Naive thymus-derived CD4-positive, alpha-beta T cell (primary cell): ENCODE measurements at regions not wholly inside any gene's neighbourhood (a gene's known extent, or its start where the extent isn't known, plus 50 kb on each side); places are given as distances from the start of the nearest gene placed in this dataset.
"Not testable (repeated sequence)": the region's sequence is repeated elsewhere in the genome, so short reads cannot be mapped to it uniquely, and the experiment has no call there.

ENCODE experiments used
- ATAC-seq: fragments of 150-1000 bp; cut with Tn5 transposase; 2 replicates; pipeline ENCODE4 v1.10.0; 2021; ENCODE audit warnings: mild to moderate bottlenecking, moderate library complexity
- CTCF ChIA-PET: fragments of 350-600 bp; sonication (Branson Sonifier 250); formaldehyde crosslinking; loops from one replicate; lab custom pipeline; 2021; ENCODE audit warnings: antibody characterized with exemption; lab: Charles Lee
- POLR2A ChIA-PET: fragments of 350-600 bp; sonication (Branson Sonifier 250); formaldehyde crosslinking; loops from one replicate; lab custom pipeline; 2021; ENCODE audit warnings: antibody characterized with exemption, inconsistent platforms; lab: Charles Lee
- DNase-seq, 9 donors: peaks; one replicate each; pipeline versions ENCODE4 v3.0.0 to v3.0.0-alpha.2; 2020 to 2022; ENCODE audit warnings: mixed read lengths in 1 of 9
- H3K27ac ChIP-seq: one replicate; pipeline ENCODE4 v1.7.0; 2013; ENCODE audit warnings: mild to moderate bottlenecking, low read depth, low read length, moderate library complexity
- H3K27me3 ChIP-seq, 2 donors: one replicate each; pipeline ENCODE4 v1.7.0; 2013; ENCODE audit warnings: low read length in 2 of 2, mild to moderate bottlenecking in 2 of 2, moderate library complexity in 2 of 2; ENCODE audit not compliant: control insufficient read depth in 2 of 2, insufficient read depth in 2 of 2
- H3K36me3 ChIP-seq, 3 experiments: 1 replicate in 2 of 3; 2 replicates in 1 of 3; pipeline ENCODE4 v1.7.0; 2013; ENCODE audit warnings: low read length in 3 of 3, mild to moderate bottlenecking in 3 of 3, moderate library complexity in 1 of 3; ENCODE audit not compliant: insufficient read depth in 3 of 3, control insufficient read depth in 2 of 3
- H3K4me1 ChIP-seq, 2 donors: one replicate each; pipeline ENCODE4 v1.7.0; 2013; ENCODE audit warnings: low read length in 2 of 2, mild to moderate bottlenecking in 2 of 2, moderate library complexity in 1 of 2; ENCODE audit not compliant: control insufficient read depth in 2 of 2, insufficient read depth in 2 of 2
- H3K4me3 ChIP-seq: 2 replicates; pipeline ENCODE4 v1.7.0; 2013; ENCODE audit warnings: mild to moderate bottlenecking, low read length
- H3K9me3 ChIP-seq, 3 experiments: 1 replicate in 2 of 3; 2 replicates in 1 of 3; pipeline ENCODE4 v1.7.0; 2013; ENCODE audit warnings: low read length in 3 of 3; ENCODE audit not compliant: control insufficient read depth in 2 of 3
- H3K27ac Mint-ChIP-seq, 9 donors: one replicate each; pipeline ENCODE4 v1.8.0; 2020 to 2022; ENCODE audit warnings: mixed read lengths in 9 of 9, mild to moderate bottlenecking in 8 of 9, moderate library complexity in 5 of 9, inconsistent platforms in 2 of 9
- H3K27me3 Mint-ChIP-seq, 5 donors: one replicate each; pipeline ENCODE4 v1.8.0; 2021 to 2022; ENCODE audit warnings: mixed read lengths in 5 of 5, mild to moderate bottlenecking in 1 of 5
- H3K36me3 Mint-ChIP-seq, 5 donors: one replicate each; pipeline ENCODE4 v1.8.0; 2020 to 2022; ENCODE audit warnings: mixed read lengths in 5 of 5, mild to moderate bottlenecking in 3 of 5, inconsistent platforms in 1 of 5
- H3K4me1 Mint-ChIP-seq, 7 donors: one replicate each; pipeline ENCODE4 v1.8.0; 2020 to 2022; ENCODE audit warnings: mixed read lengths in 7 of 7, mild to moderate bottlenecking in 3 of 7, inconsistent platforms in 1 of 7
- H3K4me3 Mint-ChIP-seq, 10 donors: one replicate each; pipeline ENCODE4 v1.8.0; 2020 to 2022; ENCODE audit warnings: mild to moderate bottlenecking in 10 of 10, mixed read lengths in 10 of 10, moderate library complexity in 6 of 10, inconsistent platforms in 2 of 10
- H3K9me3 Mint-ChIP-seq, 11 donors: one replicate each; pipeline ENCODE4 v1.8.0; 2020 to 2022; ENCODE audit warnings: mixed read lengths in 11 of 11, mild to moderate bottlenecking in 4 of 11, inconsistent platforms in 1 of 11, moderate library complexity in 1 of 11
- intact Hi-C, 2 donors: fragments of 100-400 bp; cut with micrococcal nuclease; formaldehyde crosslinking; loops; one replicate each; pipeline ENCODE4 v1.15.1; 2023

DNA sequence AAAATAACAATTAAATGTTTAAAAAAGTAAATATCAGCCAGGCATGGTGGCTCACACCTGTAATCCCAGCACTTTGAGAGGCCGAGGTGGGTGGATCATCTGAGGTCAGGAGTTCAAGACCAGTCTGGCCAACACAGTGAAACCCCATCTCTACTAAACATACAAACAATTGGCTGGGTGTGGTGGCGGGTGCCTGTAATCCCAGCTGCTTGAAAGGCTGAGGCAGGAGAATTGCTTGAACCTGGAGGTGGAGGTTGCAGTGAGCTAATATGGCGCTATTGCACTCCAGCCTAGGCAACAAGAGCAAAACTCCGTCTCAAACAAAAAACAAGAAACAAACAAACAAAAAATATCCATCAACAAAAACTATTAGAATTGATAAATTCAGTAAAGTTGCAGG, 77.5 kb downstream of the SNX5 start:
- Mint-ChIP-seq H3K9me3 (peaks cover 0 to 14% (median 8%) of the 10 kb centered on the region in 11 donors), H3K27me3 (peaks cover 8 to 51% (median 30%) of the 10 kb centered on the region in 5 donors)
- H3K27ac ChIP-seq, H3K27me3 ChIP-seq, intact Hi-C loops, CTCF ChIA-PET, H3K4me3 ChIP-seq, H3K4me1 Mint-ChIP-seq, H3K4me3 Mint-ChIP-seq, H3K27ac Mint-ChIP-seq, DNase-seq, H3K4me1 ChIP-seq, H3K9me3 ChIP-seq, H3K36me3 Mint-ChIP-seq, POLR2A ChIA-PET, H3K36me3 ChIP-seq, ATAC-seq: not testable (repeated sequence)

DNA sequence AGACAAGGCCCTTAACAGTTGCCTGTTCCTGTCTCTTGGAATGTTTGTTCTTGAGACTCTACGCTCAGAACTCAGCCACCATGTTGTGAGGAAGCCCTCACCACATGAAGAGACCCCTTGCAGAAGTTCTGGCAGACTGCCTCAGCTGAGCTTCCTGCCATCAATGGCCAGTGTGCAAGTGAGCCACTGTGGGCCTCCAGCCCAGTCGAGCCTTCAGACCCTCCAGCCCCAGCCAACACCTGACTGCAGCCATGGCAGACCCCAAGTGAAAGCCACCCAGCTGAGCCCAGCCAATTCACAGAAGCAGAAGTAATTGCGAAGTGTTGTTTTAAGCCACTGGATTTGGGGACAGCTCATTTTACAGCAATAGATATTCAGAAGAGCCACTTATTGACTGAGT, 78.3 kb downstream of the SNX5 start:
- intact Hi-C loops = no loop called here
- ChIA-PET POLR2A (no interaction called here), CTCF (no interaction called here)
- no peaks in the 10 kb centered on the region for H3K9me3 ChIP-seq
- DNase-seq = no peak
- Mint-ChIP-seq H3K4me3 (no peak overlapping the region), H3K27me3 (peaks cover under 1 to 46% (median 23%) of the 10 kb centered on the region in 5 donors), H3K4me1 (peaks cover 0 to 5% (median 0%) of the 10 kb centered on the region in 7 donors), H3K27ac (no peak overlapping the region), H3K36me3 (peaks cover 0 to 7% (median 1%) of the 10 kb centered on the region in 5 donors), H3K9me3 (peaks cover 0 to 14% (median 8%) of the 10 kb centered on the region in 11 donors)
- no peaks in the 10 kb centered on the region for H3K36me3 ChIP-seq
- H3K4me1 ChIP-seq = no peaks in the 10 kb centered on the region
- H3K27me3 ChIP-seq = no peaks in the 10 kb centered on the region
- ATAC-seq = no peak
- H3K4me3 ChIP-seq = no peak overlapping the region
- no peak overlapping the region for H3K27ac ChIP-seq

DNA sequence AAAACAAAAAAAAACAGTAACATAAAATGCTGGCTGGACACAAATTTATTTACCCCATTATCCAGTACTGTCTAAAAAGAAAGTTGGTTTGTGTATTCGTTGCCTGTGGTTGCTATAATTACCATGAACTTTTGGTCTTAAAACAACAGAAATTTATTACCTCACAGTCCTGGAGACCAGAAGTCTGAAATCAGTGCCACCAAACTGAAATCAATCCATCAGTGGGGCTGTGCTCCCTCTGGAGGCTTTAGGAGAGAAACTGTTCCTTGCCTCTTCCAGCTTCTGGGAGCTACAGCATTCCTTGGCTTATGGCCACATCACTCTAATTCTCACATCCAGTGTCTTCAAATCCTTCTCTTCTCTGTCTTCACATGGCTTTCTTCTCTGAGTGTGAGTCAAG, 79.4 kb downstream of the SNX5 start:
- Histone ChIP-seq H3K27ac (no peak overlapping the region), H3K4me3 (no peak overlapping the region), H3K9me3 (no peaks in the 10 kb centered on the region), H3K4me1 (no peaks in the 10 kb centered on the region), H3K27me3 (no peaks in the 10 kb centered on the region), H3K36me3 (no peaks in the 10 kb centered on the region)
- ChIA-PET POLR2A (no interaction called here), CTCF (no interaction called here)
- Mint-ChIP-seq H3K36me3 (peaks cover 0 to 7% (median 1%) of the 10 kb centered on the region in 5 donors), H3K9me3 (peaks cover 0 to 14% (median 8%) of the 10 kb centered on the region in 11 donors), H3K4me1 (peaks cover 0 to 3% (median 0%) of the 10 kb centered on the region in 7 donors), H3K27me3 (peaks cover 6 to 48% (median 27%) of the 10 kb centered on the region in 5 donors), H3K4me3 (no peak overlapping the region), H3K27ac (no peak overlapping the region)
- ATAC-seq (no peak), DNase-seq (no peak)
- intact Hi-C loops = no loop called here

DNA sequence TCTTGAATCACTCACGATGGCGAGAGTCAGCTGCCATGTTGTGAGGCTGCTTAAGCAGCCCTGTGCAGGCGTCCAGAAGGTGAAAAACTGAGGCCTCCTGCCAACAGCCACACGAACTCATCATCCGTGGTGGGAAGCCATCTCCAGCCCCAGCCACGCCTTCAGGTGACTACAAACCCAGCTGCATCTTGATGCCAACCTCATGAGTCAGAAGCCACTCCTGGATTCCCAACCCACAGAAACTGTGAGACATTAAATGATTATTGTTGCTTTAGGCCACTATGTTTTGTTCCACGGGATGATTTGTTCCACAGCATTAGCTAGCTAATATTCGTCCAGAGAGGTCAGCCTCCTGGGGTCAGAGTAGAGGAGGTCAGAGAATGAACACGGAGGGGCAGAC, 80.5 kb downstream of the SNX5 start:
- Mint-ChIP-seq H3K4me1 (no peaks in the 10 kb centered on the region), H3K9me3 (peaks cover 0 to 14% (median 8%) of the 10 kb centered on the region in 11 donors), H3K27me3 (peaks cover 6 to 51% (median 27%) of the 10 kb centered on the region in 5 donors), H3K4me3 (no peak overlapping the region), H3K27ac (no peak overlapping the region), H3K36me3 (peaks cover 0 to 7% (median 1%) of the 10 kb centered on the region in 5 donors)
- no peaks in the 10 kb centered on the region for H3K27me3 ChIP-seq
- no peaks in the 10 kb centered on the region for H3K9me3 ChIP-seq
- no peak for ATAC-seq
- H3K4me1 ChIP-seq = no peaks in the 10 kb centered on the region
- H3K36me3 ChIP-seq = no peaks in the 10 kb centered on the region
- ChIA-PET CTCF (no interaction called here), POLR2A (no interaction called here)
- H3K4me3 ChIP-seq = no peak overlapping the region
- no peak overlapping the region for H3K27ac ChIP-seq
- intact Hi-C loops = no loop called here
- DNase-seq = no peak

DNA sequence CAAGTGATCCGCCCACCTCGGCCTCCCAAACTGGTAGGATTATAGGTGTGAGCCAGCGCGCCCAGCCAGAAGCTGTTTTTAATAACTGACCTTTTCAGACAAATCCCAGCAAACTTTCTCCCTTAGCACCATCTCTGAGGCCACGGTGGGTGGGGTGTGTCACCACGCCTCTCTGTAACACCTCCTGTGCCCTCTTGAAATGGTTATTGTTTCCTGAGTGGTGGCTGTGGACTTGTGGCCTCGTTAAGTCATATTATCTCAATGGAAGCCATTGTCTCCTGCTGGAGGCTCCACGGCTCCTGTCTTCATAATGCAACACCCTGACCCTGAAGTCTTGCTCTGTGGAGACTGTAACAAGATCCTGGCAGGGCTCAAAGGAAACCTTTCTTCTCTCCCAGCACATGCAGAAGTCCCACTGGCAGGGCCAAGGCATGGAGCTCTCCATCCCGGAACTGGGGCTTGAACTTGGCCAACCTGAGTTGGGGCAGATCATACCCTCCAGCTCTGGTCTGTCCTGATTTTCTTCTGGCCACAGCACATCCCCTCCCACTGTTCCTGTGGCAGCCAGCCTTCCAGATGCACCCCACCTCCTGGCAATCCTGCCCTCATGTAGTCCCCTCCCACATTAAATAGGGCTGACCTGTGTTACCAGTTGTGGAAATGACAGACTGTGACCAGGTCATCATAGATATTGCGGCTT, 81.1 kb downstream of the SNX5 start:
- Histone ChIP-seq H3K27me3 (no peaks in the 10 kb centered on the region), H3K4me1 (no peaks in the 10 kb centered on the region), H3K4me3 (no peak overlapping the region), H3K27ac (no peak overlapping the region), H3K36me3 (no peaks in the 10 kb centered on the region), H3K9me3 (no peaks in the 10 kb centered on the region)
- H3K36me3 Mint-ChIP-seq = peaks cover 0 to 7% (median 1%) of the 10 kb centered on the region in 5 donors
- CTCF ChIA-PET = no interaction called here
- ATAC-seq = no peak
- peaks cover 6 to 51% (median 22%) of the 10 kb centered on the region in 5 donors for H3K27me3 Mint-ChIP-seq
- no peak for DNase-seq
- intact Hi-C loops = no loop called here
- POLR2A ChIA-PET = no interaction called here
- H3K9me3 Mint-ChIP-seq = peaks cover 0 to 14% (median 8%) of the 10 kb centered on the region in 11 donors
- H3K27ac Mint-ChIP-seq = no peak overlapping the region
- no peak overlapping the region for H3K4me3 Mint-ChIP-seq
- H3K4me1 Mint-ChIP-seq = no peaks in the 10 kb centered on the region

DNA sequence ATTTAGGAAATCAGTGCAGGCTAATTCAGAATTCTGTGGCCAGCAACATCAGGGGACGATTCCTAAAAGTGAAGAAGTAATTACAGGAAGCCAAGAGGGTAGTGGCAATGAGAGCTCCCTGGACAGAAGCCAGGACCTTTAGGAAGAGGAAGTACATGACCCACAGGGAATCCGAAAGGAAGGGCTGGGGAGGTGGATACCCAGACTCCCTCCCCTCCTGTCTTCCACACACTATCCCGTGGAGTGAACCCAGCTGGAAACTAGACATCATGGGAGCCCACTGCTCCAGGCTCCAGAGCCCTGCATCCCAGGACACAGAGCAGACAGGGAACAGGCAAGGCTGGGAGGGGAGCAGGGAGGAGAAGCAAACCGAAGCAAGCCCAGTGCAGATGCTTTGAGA, 83.0 kb downstream of the SNX5 start:
- Mint-ChIP-seq H3K27me3 (peaks cover 6 to 45% (median 16%) of the 10 kb centered on the region in 5 donors), H3K4me3 (no peak overlapping the region), H3K27ac (no peak overlapping the region), H3K9me3 (peaks cover 0 to 14% (median 8%) of the 10 kb centered on the region in 11 donors), H3K4me1 (no peaks in the 10 kb centered on the region), H3K36me3 (peaks cover 0 to 7% (median 1%) of the 10 kb centered on the region in 5 donors)
- DNase-seq = no peak
- intact Hi-C loops = no loop called here
- Histone ChIP-seq H3K4me3 (no peak overlapping the region), H3K9me3 (no peaks in the 10 kb centered on the region), H3K27me3 (no peaks in the 10 kb centered on the region), H3K27ac (no peak overlapping the region), H3K4me1 (no peaks in the 10 kb centered on the region), H3K36me3 (no peaks in the 10 kb centered on the region)
- ChIA-PET POLR2A (interaction anchor here (0.7 kb wide), 1 partner anchor 371 kb away, joined by 3 read pairs; no protein-coding TSS in a partner anchor), CTCF (no interaction called here)
- ATAC-seq = no peak

DNA sequence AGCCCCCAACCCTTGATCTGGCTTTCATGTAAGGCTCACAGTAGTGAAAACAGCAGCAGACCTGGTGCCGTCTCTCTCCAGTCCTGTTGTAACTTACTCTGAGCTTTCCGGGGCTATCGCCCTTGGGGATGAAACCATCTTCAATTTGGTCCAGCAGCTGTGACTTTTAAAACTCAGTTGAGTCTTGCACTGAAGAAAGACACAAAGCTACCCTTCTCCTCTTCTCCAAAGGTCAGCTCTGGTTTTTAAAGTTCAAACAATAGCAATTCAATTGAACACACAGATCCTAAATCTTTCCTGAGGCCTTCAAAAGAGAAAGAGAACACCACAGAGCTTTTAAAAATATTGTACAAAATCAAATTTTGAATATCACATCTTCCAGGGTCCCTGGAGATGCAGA, 83.5 kb downstream of the SNX5 start:
- intact Hi-C loops = no loop called here
- Mint-ChIP-seq H3K4me1 (no peaks in the 10 kb centered on the region), H3K36me3 (peaks cover 0 to 7% (median 1%) of the 10 kb centered on the region in 5 donors), H3K9me3 (peaks cover 0 to 9% (median 7%) of the 10 kb centered on the region in 11 donors), H3K4me3 (no peak overlapping the region), H3K27me3 (peaks cover 6 to 40% (median 13%) of the 10 kb centered on the region in 5 donors), H3K27ac (no peak overlapping the region)
- Histone ChIP-seq H3K36me3 (no peaks in the 10 kb centered on the region), H3K9me3 (no peaks in the 10 kb centered on the region), H3K4me1 (no peaks in the 10 kb centered on the region), H3K27ac (no peak overlapping the region), H3K27me3 (no peaks in the 10 kb centered on the region), H3K4me3 (no peak overlapping the region)
- CTCF ChIA-PET = no interaction called here
- DNase-seq (no peak), ATAC-seq (no peak)
- POLR2A ChIA-PET = interaction anchor here (0.7 kb wide), 1 partner anchor 370 kb away, joined by 3 read pairs; no protein-coding TSS in a partner anchor
